NCI-H748 (cell line): ENCODE measurements at regions not wholly inside any gene's neighbourhood (a gene's known extent, or its start where the extent isn't known, plus 50 kb on each side); places are given as distances from the start of the nearest gene placed in this dataset.
"Not testable (repeated sequence)": the region's sequence is repeated elsewhere in the genome, so short reads cannot be mapped to it uniquely, and the experiment has no call there.

Source experiments
- DNase-seq: peaks from one replicate; lab custom pipeline; 2025; ENCODE audit not compliant: unreplicated experiment; lab: John Stamatoyannopoulos, UW

GRCh38 chr5:60489377-60489776 lies 210.6 kb downstream of the DEPDC1B start:
- DNase-seq, result no peak

GRCh38 chr5:60488466-60489130 lies 211.4 kb downstream of the DEPDC1B start:
- DNase-seq, result no peak

GRCh38 chr5:60487885-60488442 lies 212.0 kb downstream of the DEPDC1B start:
- peak; percentile 48 for DNase-seq

GRCh38 chr5:60487476-60487875 lies 212.5 kb downstream of the DEPDC1B start:
- no peak for DNase-seq

GRCh38 chr5:60485361-60485760 lies 214.6 kb downstream of the DEPDC1B start:
- DNase-seq, result no peak

- no peak for DNase-seq
These were observed 216.9 kb downstream of the DEPDC1B start for GRCh38 chr5:60483050-60483449.

GRCh38 chr5:60482301-60482700 lies 217.7 kb downstream of the DEPDC1B start:
- DNase-seq, result no peak

GRCh38 chr5:60479542-60479941 lies 220.4 kb downstream of the DEPDC1B start:
- DNase-seq, result no peak

GRCh38 chr5:60477849-60478248 lies 222.1 kb downstream of the DEPDC1B start:
- no peak for DNase-seq

- DNase-seq, result no peak
These were observed 226.3 kb downstream of the DEPDC1B start for GRCh38 chr5:60473654-60474053.

- DNase-seq, result not testable (repeated sequence)
These were observed 226.9 kb downstream of the DEPDC1B start for GRCh38 chr5:60473027-60473426.

- no peak for DNase-seq
These were observed 229.1 kb downstream of the DEPDC1B start for GRCh38 chr5:60470881-60471280.

GRCh38 chr5:60469286-60469685 lies 230.7 kb downstream of the DEPDC1B start:
- no peak for DNase-seq

- DNase-seq, result no peak
These were observed 236.6 kb downstream of the DEPDC1B start for GRCh38 chr5:60463179-60463868.

GRCh38 chr5:60458666-60459065 lies 241.3 kb downstream of the DEPDC1B start:
- no peak for DNase-seq

- DNase-seq, result no peak
These were observed 242.7 kb downstream of the DEPDC1B start for GRCh38 chr5:60457233-60457632.

- no peak for DNase-seq
These were observed 244.4 kb downstream of the DEPDC1B start for GRCh38 chr5:60455589-60455988.

- DNase-seq, result not testable (repeated sequence)
These were observed 245.7 kb downstream of the DEPDC1B start for GRCh38 chr5:60454277-60454676.

GRCh38 chr5:60453186-60453976 lies 246.6 kb downstream of the DEPDC1B start:
- DNase-seq, result no peak

- no peak for DNase-seq
These were observed 251.4 kb downstream of the DEPDC1B start for GRCh38 chr5:60448600-60448999.

- no peak for DNase-seq
These were observed 252.5 kb downstream of the DEPDC1B start for GRCh38 chr5:60447488-60447920.

GRCh38 chr5:60446917-60447316 lies 253.0 kb downstream of the DEPDC1B start:
- DNase-seq, result no peak
